Neural cell (in vitro differentiated cells): ENCODE measurements at regions not wholly inside any gene's neighbourhood (a gene's known extent, or its start where the extent isn't known, plus 50 kb on each side); places are given as distances from the start of the nearest gene placed in this dataset.

Experiments used
- H2AFZ ChIP-seq: fragments of 200-600, 300-800 bp; sonication (generic), shearing (Covaris generic); 2 replicates; pipeline ENCODE4 v1.6.0; 2014; ENCODE audit warnings: low read depth, mild to moderate bottlenecking, antibody characterized with exemption, low read length, moderate library complexity
- H3F3A ChIP-seq: fragments of 200-600 bp; shearing (Covaris generic); 2 replicates; pipeline ENCODE4 v1.6.1; 2016; ENCODE audit warnings: mild to moderate bottlenecking, moderate library complexity, mixed read lengths, antibody characterized with exemption, low read length; ENCODE audit not compliant: insufficient read depth, poor library complexity, severe bottlenecking
- H3K27ac ChIP-seq: fragments of 200-600, 300-800 bp; sonication (generic), shearing (Covaris generic); 2 replicates; pipeline ENCODE4 v1.5.1; 2014; ENCODE audit warnings: mild to moderate bottlenecking, low read length, moderate library complexity
- H3K27me3 ChIP-seq: fragments of 300-800, 200-600 bp; sonication (generic), shearing (Covaris generic); 2 replicates; pipeline ENCODE4 v1.6.0; 2014; ENCODE audit warnings: mild to moderate bottlenecking, low read depth, low read length, moderate library complexity; ENCODE audit not compliant: insufficient read depth
- H3K36me3 ChIP-seq: fragments of 300-800, 200-600 bp; sonication (generic), shearing (Covaris generic); 2 replicates; pipeline ENCODE4 v1.5.1; 2014; ENCODE audit warnings: mild to moderate bottlenecking, antibody characterized with exemption, low read length, moderate library complexity; ENCODE audit not compliant: insufficient read depth
- H3K4me2 ChIP-seq: fragments of 300-800, 200-600 bp; sonication (generic), shearing (Covaris generic); 2 replicates; pipeline ENCODE4 v1.6.0; 2014; ENCODE audit warnings: mild to moderate bottlenecking, low read length
- H3K4me3 ChIP-seq: fragments of 300-800, 200-600 bp; sonication (generic), shearing (Covaris generic); 2 replicates; pipeline ENCODE4 v1.5.1; 2014; ENCODE audit warnings: mild to moderate bottlenecking, low read length, moderate library complexity
- H3K79me2 ChIP-seq: fragments of 200-600 bp; shearing (Covaris generic); replicated peaks from 2 replicates; pipeline ENCODE4 v1.6.0; 2014; ENCODE audit warnings: mild to moderate bottlenecking, low read length, moderate library complexity; ENCODE audit not compliant: insufficient read depth
- H3K9ac ChIP-seq: fragments of 300-800, 200-600 bp; sonication (generic), shearing (Covaris generic); 2 replicates; pipeline ENCODE4 v1.6.1; 2016; ENCODE audit warnings: mild to moderate bottlenecking, low read length, mixed read lengths
- H3K9me2 ChIP-seq: fragments of 200-600 bp; shearing (Covaris generic); 2 replicates; pipeline ENCODE4 v1.6.1; 2016; ENCODE audit warnings: mild to moderate bottlenecking, low read length, mixed read lengths; ENCODE audit not compliant: insufficient read depth
- H3K9me3 ChIP-seq: fragments of 200-600, 300-800 bp; sonication (generic), shearing (Covaris generic); 2 replicates; pipeline ENCODE4 v1.6.1; 2016; ENCODE audit warnings: mild to moderate bottlenecking, mixed run types, low read length, moderate library complexity, mixed read lengths
- H4K20me1 ChIP-seq: fragments of 200-600 bp; shearing (Covaris generic); 2 replicates; pipeline ENCODE4 v1.6.1; 2016; ENCODE audit warnings: mild to moderate bottlenecking, mixed run types; ENCODE audit not compliant: insufficient read depth
- CTCF ChIP-seq: fragments of 450-650 bp; IDR thresholded peaks from 2 replicates; pipeline ENCODE4 v1.5.1; 2014; ENCODE audit warnings: antibody characterized with exemption, mild to moderate bottlenecking, moderate library complexity; ENCODE audit not compliant: poor library complexity, severe bottlenecking
- EP300 ChIP-seq: fragments of 450-650 bp; conservative IDR thresholded peaks from 2 replicates; pipeline ENCODE4 v1.6.1; 2014; ENCODE audit warnings: antibody characterized with exemption, mild to moderate bottlenecking, moderate library complexity; ENCODE audit not compliant: poor library complexity, severe bottlenecking
- EZH2 ChIP-seq: fragments of 200-600, 300-800 bp; shearing (Covaris generic), sonication (generic); IDR thresholded peaks from 2 replicates; pipeline ENCODE4 v1.6.1; 2014; ENCODE audit warnings: antibody characterized with exemption, low read length, borderline replicate concordance, mild to moderate bottlenecking; ENCODE audit not compliant: insufficient read depth, poor library complexity, severe bottlenecking
- MXI1 ChIP-seq: fragments of 450-650 bp; conservative IDR thresholded peaks from 2 replicates; pipeline ENCODE4 v1.6.1; 2014; ENCODE audit warnings: antibody characterized with exemption, mild to moderate bottlenecking; ENCODE audit not compliant: poor library complexity, severe bottlenecking
- POLR2AphosphoS5 ChIP-seq: IDR thresholded peaks from 2 replicates; pipeline ENCODE4 v1.6.1; 2012
- RAD21 ChIP-seq: fragments of 450-650 bp; conservative IDR thresholded peaks from 2 replicates; pipeline ENCODE4 v1.6.1; 2014; ENCODE audit warnings: antibody characterized with exemption, mild to moderate bottlenecking, moderate library complexity
- REST ChIP-seq: IDR thresholded peaks from 2 replicates; pipeline ENCODE4 v1.6.1; 2012; ENCODE audit warnings: borderline replicate concordance
- SMC3 ChIP-seq: fragments of 450-650 bp; conservative IDR thresholded peaks from 2 replicates; pipeline ENCODE4 v1.6.1; 2014; ENCODE audit warnings: antibody characterized with exemption, mild to moderate bottlenecking, moderate library complexity; ENCODE audit not compliant: poor library complexity
- TAF1 ChIP-seq: IDR thresholded peaks from 2 replicates; pipeline ENCODE4 v1.6.1; 2012; ENCODE audit warnings: low read depth

- H3K79me2 ChIP-seq = no peaks in the 10 kb centered on the region
- H3K27ac ChIP-seq = no peak overlapping the region
- TF ChIP-seq TAF1 (no peak), POLR2AphosphoS5 (no peak), EZH2 (no peak), RAD21 (no peak), EP300 (no peak), SMC3 (no peak), MXI1 (no peak), REST (no peak), CTCF (no peak)
- no peak overlapping the region for H3K4me3 ChIP-seq
- H4K20me1 ChIP-seq = no peaks in the 10 kb centered on the region
- no peak overlapping the region for H2AFZ ChIP-seq
- no peaks in the 10 kb centered on the region for H3K36me3 ChIP-seq
- no peaks in the 10 kb centered on the region for H3F3A ChIP-seq
- no peaks in the 10 kb centered on the region for H3K9me3 ChIP-seq
- H3K9me2 ChIP-seq = no peaks in the 10 kb centered on the region
- H3K4me2 ChIP-seq = no peak overlapping the region
- H3K27me3 ChIP-seq = no peaks in the 10 kb centered on the region
- no peak overlapping the region for H3K9ac ChIP-seq
These were observed 548.0 kb downstream of the ARL4A start for GRCh38 chr7:13235436-13235835.

- H3K79me2 ChIP-seq = no peaks in the 10 kb centered on the region
- H2AFZ ChIP-seq = no peak overlapping the region
- no peak overlapping the region for H3K4me3 ChIP-seq
- H4K20me1 ChIP-seq = no peaks in the 10 kb centered on the region
- H3K36me3 ChIP-seq = no peaks in the 10 kb centered on the region
- no peaks in the 10 kb centered on the region for H3K27me3 ChIP-seq
- no peaks in the 10 kb centered on the region for H3K9me2 ChIP-seq
- TF ChIP-seq RAD21 (no peak), CTCF (no peak), POLR2AphosphoS5 (no peak), REST (no peak), TAF1 (no peak), SMC3 (no peak), MXI1 (no peak), EZH2 (no peak), EP300 (no peak)
- no peak overlapping the region for H3K9ac ChIP-seq
- H3K9me3 ChIP-seq = no peaks in the 10 kb centered on the region
- H3F3A ChIP-seq = no peaks in the 10 kb centered on the region
- H3K4me2 ChIP-seq = no peak overlapping the region
- no peak overlapping the region for H3K27ac ChIP-seq
These were observed 548.6 kb downstream of the ARL4A start for GRCh38 chr7:13236026-13236425.
